SK-N-SH treated with all-trans-retinoic acid at 6 μM for 48 hours (cell line): ENCODE measurements at regions not wholly inside any gene's neighbourhood (a gene's known extent, or its start where the extent isn't known, plus 50 kb on each side); places are given as distances from the start of the nearest gene placed in this dataset.
"Not testable (repeated sequence)": the region's sequence is repeated elsewhere in the genome, so short reads cannot be mapped to it uniquely, and the experiment has no call there.

Source experiments
- ATAC-seq: fragments of 200-7000 bp; cut with Tn5 transposase; 3 replicates; pipeline ENCODE4 v1.9.1; 2020; ENCODE audit warnings: mild to moderate bottlenecking, moderate library complexity
- ARNTL ChIP-seq: fragments of 450-650 bp; formaldehyde crosslinking; IDR thresholded peaks from 2 replicates; pipeline ENCODE4 v1.5.0; 2020; ENCODE audit warnings: low read depth, mild to moderate bottlenecking, moderate library complexity, borderline replicate concordance
- BACH2 ChIP-seq: fragments of 250-450 bp; sonication (Bioruptor Pico); IDR thresholded peaks from 2 replicates; pipeline ENCODE4 v1.9.0; 2021; ENCODE audit warnings: mild to moderate bottlenecking, borderline replicate concordance
- CREB5 ChIP-seq: fragments of 250-450 bp; sonication (Bioruptor Pico); IDR thresholded peaks from 2 replicates; pipeline ENCODE4 v1.5.1; 2020; ENCODE audit warnings: low read depth, mild to moderate bottlenecking, moderate library complexity
- ESRRG ChIP-seq: fragments of 250-450 bp; sonication (Bioruptor Pico); IDR thresholded peaks from 2 replicates; pipeline ENCODE4 v1.6.1; 2021; ENCODE audit warnings: mild to moderate bottlenecking
- GLIS3 ChIP-seq: fragments of 250-450 bp; sonication (Bioruptor Pico); IDR thresholded peaks from 2 replicates; pipeline ENCODE4 v1.5.0; 2020; ENCODE audit warnings: mild to moderate bottlenecking, moderate library complexity
- OSR1 ChIP-seq: fragments of 250-450 bp; sonication (Bioruptor Pico); IDR thresholded peaks from 2 replicates; pipeline ENCODE4 v1.8.0; 2022; ENCODE audit warnings: moderate library complexity, mild to moderate bottlenecking, inconsistent platforms
- PATZ1 ChIP-seq: fragments of 250-450 bp; sonication (Bioruptor Pico); IDR thresholded peaks from 2 replicates; pipeline ENCODE4 v1.8.0; 2020; ENCODE audit warnings: mild to moderate bottlenecking, moderate library complexity, borderline replicate concordance
- POU6F1 ChIP-seq: fragments of 250-450 bp; sonication (Bioruptor Pico); IDR thresholded peaks from 2 replicates; pipeline ENCODE4 v1.8.0; 2021; ENCODE audit warnings: low read depth, mild to moderate bottlenecking, moderate library complexity, borderline replicate concordance
- PPARA ChIP-seq: fragments of 250-450 bp; sonication (Bioruptor Pico); IDR thresholded peaks from 2 replicates; pipeline ENCODE4 v1.5.0; 2020; ENCODE audit warnings: mild to moderate bottlenecking, borderline replicate concordance
- TCF4 ChIP-seq: fragments of 250-450 bp; sonication (Bioruptor Pico); IDR thresholded peaks from 2 replicates; pipeline ENCODE4 v1.8.0; 2021; ENCODE audit warnings: mild to moderate bottlenecking, moderate library complexity, borderline replicate concordance
- TSHZ2 ChIP-seq: fragments of 250-450 bp; sonication (Bioruptor Pico); IDR thresholded peaks from 2 replicates; pipeline ENCODE4 v1.5.0; 2020; ENCODE audit warnings: mild to moderate bottlenecking, moderate library complexity
- ZFP30 ChIP-seq: fragments of 450-650 bp; formaldehyde crosslinking; IDR thresholded peaks from 2 replicates; pipeline ENCODE4 v1.5.0; 2022; ENCODE audit warnings: mild to moderate bottlenecking, moderate library complexity
- ZNF565 ChIP-seq: fragments of 450-650 bp; formaldehyde crosslinking; conservative IDR thresholded peaks from 2 replicates; pipeline ENCODE4 v1.5.0; 2020; ENCODE audit warnings: low read depth, mild to moderate bottlenecking, moderate library complexity
- ZNF70 ChIP-seq: fragments of 450-650 bp; formaldehyde crosslinking; IDR thresholded peaks from 2 replicates; pipeline ENCODE4 v1.5.0; 2020; ENCODE audit warnings: mild to moderate bottlenecking, moderate library complexity
- TF ChIP-seq, protein P1 (sequence below): fragments of 250-450 bp; sonication (Bioruptor Pico); IDR thresholded peaks from 2 replicates; pipeline ENCODE4 v1.5.1; 2021; ENCODE audit warnings: mild to moderate bottlenecking, moderate library complexity

- no peak for TF ChIP-seq POU6F1 (CRISPR knock-in tag)
- no peak for TF ChIP-seq BACH2 (CRISPR knock-in tag)
These were observed 220.2 kb downstream of the EMX2 start (continued) for GRCh38 chr10:117762819-117763172.

DNA sequence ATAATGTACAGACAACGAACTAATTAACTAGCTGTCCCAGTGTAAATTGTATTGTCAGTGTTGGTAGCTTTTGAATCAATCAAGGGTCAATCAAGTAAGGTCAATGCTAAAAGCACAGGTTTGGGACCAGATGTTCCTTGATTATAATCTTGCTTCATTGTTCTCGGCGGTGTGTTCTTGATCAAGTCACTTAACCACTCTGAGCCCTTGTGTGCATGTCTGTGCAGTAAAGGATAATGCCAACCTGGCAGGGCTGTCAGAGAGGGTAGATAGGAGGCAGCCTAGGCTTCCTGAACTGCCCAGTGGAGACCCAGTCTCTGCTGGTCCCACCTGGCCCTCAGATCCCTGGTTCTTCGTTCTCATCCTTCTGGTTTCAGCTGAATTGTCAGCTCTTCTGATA, 221.0 kb downstream of the EMX2 start:
- TF ChIP-seq ZNF565 (CRISPR knock-in tag) (no peak), TCF4 (CRISPR knock-in tag) (no peak), ESRRG (CRISPR knock-in tag) (no peak), ZNF70 (CRISPR knock-in tag) (no peak), OSR1 (no peak), ZFP30 (CRISPR knock-in tag) (no peak), ARNTL (CRISPR knock-in tag) (no peak)
- no peak for ATAC-seq

GRCh38 chr10:117768333-117769042, 225.9 kb downstream of the EMX2 start:
- no peak for ATAC-seq
- no peak for TF ChIP-seq GLIS3 (CRISPR knock-in tag)
- no peak for TF ChIP-seq ZNF70 (CRISPR knock-in tag)
- no peak for TF ChIP-seq PATZ1 (CRISPR knock-in tag)
- TF ChIP-seq ZNF565 (CRISPR knock-in tag): no peak
- TF ChIP-seq, protein P1, sequence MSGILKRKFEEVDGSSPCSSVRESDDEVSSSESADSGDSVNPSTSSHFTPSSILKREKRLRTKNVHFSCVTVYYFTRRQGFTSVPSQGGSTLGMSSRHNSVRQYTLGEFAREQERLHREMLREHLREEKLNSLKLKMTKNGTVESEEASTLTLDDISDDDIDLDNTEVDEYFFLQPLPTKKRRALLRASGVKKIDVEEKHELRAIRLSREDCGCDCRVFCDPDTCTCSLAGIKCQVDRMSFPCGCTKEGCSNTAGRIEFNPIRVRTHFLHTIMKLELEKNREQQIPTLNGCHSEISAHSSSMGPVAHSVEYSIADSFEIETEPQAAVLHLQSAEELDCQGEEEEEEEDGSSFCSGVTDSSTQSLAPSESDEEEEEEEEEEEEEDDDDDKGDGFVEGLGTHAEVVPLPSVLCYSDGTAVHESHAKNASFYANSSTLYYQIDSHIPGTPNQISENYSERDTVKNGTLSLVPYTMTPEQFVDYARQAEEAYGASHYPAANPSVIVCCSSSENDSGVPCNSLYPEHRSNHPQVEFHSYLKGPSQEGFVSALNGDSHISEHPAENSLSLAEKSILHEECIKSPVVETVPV (CRISPR knock-in tag): no peak

DNA sequence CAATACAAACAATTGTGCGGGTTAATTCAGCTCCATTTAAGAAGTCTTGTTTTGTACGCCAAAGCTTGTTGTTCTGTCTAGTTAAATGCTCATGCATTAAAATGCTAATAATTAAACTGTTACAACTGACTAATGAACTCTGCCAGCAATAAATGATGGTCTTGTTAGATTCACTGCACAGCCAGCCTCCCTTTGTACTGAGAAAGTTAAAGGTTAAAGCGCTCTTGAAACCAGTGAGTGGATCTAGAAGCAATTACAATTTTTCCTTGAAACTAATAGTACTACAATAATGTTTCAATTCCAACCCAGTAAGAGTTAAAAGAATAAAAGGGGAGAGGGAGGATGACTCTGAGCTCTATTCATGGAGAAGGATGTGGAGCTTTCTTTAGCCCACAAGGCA, 233.0 kb downstream of the EMX2 start:
- no peak for ATAC-seq
- TF ChIP-seq, protein P1 (CRISPR knock-in tag): no peak
- no peak for TF ChIP-seq CREB5
- no peak for TF ChIP-seq ZFP30 (CRISPR knock-in tag)
- TF ChIP-seq PPARA: no peak
- TF ChIP-seq ZNF70 (CRISPR knock-in tag): no peak
- TF ChIP-seq TCF4 (CRISPR knock-in tag): no peak
- TF ChIP-seq TSHZ2 (CRISPR knock-in tag): no peak

DNA sequence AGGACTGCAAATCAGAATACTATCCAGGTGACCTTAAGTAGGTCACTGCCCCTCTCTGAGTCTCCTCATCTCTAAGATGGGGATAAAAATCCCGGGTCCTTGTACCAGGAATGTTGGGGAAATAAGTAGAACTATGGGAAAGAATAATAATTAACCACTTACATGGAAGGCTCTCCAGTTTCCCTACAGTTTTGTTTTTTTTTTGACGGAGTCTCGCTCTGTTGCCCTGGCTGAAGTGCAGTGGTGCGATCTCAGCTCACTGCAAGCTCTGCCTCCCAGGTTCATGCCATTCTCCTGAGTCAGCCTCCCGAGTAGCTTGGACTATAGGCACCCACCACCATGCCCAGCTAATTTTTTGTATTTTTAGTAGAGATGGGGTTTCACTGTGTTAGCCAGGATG, 234.7 kb downstream of the EMX2 start:
- not testable (repeated sequence) for ATAC-seq
